Right lobe of liver (tissue), 4 donors: ENCODE measurements at regions not wholly inside any gene's neighbourhood (a gene's known extent, or its start where the extent isn't known, plus 50 kb on each side); places are given as distances from the start of the nearest gene placed in this dataset.

ENCODE experiments used
- CTCF ChIP-seq, 4 donors: fragments of 200-600 bp in 3 of 4; fragments of 450-650 bp in 1 of 4; IDR thresholded peaks; one replicate each; pipeline versions ENCODE4 v1.5.1 to v1.8.0; 2016 to 2022; ENCODE audit warnings: antibody characterized with exemption in 4 of 4, mild to moderate bottlenecking in 2 of 4
- POLR2A ChIP-seq: fragments of 450-650 bp; IDR thresholded peaks from one replicate; pipeline ENCODE4 v1.6.1; 2017; ENCODE audit warnings: antibody characterized with exemption, mild to moderate bottlenecking
- donor health status: DM: no; HTN: no; CAD: no.
- donor health status: DM: no; HTN: no; CAD: no.
- donor health status: DM: no; HTN: yes; CAD: no.

GRCh38 chr13:68081061-68081460 lies 850.9 kb upstream of the PCDH9 start:
- TF ChIP-seq POLR2A (no peak), CTCF (IDR thresholded peaks at IDR 0.05) (no peak)
